Mononuclear cell (primary cell): ENCODE measurements at regions not wholly inside any gene's neighbourhood (a gene's known extent, or its start where the extent isn't known, plus 50 kb on each side); places are given as distances from the start of the nearest gene placed in this dataset.

Source experiments
- H3K27me3 ChIP-seq: 2 replicates; pipeline ENCODE4 v1.6.0; 2011; ENCODE audit warnings: low read length, control low read depth; ENCODE audit not compliant: insufficient read depth
- H3K4me1 ChIP-seq: 2 replicates; pipeline ENCODE4 v1.5.1; 2011; ENCODE audit warnings: mild to moderate bottlenecking, low read length, control low read depth; ENCODE audit not compliant: insufficient read depth
- H3K4me3 ChIP-seq: 2 replicates; pipeline ENCODE4 v1.5.1; 2011; ENCODE audit warnings: mild to moderate bottlenecking, low read length, moderate library complexity
- H3K9me3 ChIP-seq: 2 replicates; pipeline ENCODE4 v1.5.1; 2011; ENCODE audit warnings: low read depth, mild to moderate bottlenecking, control low read depth, low read length

DNA sequence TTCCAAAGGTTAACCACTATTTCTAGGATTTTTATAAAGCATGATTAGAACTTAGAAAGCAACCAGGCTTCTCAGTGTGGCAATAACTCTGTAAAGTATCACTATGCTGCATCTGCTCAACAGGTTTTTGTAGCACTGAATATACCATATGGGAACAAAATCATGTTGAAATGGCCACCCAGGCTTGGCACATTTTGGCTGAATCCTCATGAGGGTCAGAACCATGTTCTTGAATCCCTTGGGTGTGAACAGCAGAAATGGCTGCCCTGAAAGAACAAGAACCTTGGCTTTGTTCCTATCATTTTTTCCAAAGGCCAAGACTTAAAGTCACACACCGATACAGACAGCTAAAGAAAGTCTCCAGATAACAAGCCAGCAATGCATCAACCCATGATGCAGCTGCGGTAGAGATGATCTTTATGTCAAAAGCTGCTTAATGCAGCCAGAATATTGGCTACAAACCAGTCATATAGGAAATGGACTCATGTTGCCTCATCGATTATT is 283.0 kb upstream of the NOX3 start:
- Histone ChIP-seq H3K9me3 (no peaks in the 10 kb centered on the region), H3K4me1 (no peaks in the 10 kb centered on the region), H3K4me3 (no peak overlapping the region), H3K27me3 (no peaks in the 10 kb centered on the region)

DNA sequence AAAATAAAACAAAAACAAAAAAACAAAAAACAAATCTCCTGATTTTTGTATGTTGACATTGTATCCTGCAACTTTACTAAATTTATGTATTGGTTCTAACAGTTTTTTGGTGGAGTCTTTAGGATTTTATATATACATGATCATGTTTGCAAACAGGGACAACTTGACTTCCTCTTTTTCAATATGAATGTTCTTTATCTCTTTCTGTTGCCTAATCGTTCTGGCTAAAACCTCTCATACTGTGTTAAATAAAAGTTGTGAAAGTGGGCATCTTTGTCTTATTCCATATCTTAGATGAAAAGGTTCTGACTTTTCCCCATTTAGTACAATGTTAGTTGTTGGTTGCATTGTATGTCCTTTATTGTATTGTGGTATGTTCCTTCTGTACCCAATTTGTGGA is 261.7 kb upstream of the NOX3 start:
- Histone ChIP-seq H3K9me3 (no peaks in the 10 kb centered on the region), H3K4me3 (no peak overlapping the region), H3K27me3 (no peaks in the 10 kb centered on the region)

DNA sequence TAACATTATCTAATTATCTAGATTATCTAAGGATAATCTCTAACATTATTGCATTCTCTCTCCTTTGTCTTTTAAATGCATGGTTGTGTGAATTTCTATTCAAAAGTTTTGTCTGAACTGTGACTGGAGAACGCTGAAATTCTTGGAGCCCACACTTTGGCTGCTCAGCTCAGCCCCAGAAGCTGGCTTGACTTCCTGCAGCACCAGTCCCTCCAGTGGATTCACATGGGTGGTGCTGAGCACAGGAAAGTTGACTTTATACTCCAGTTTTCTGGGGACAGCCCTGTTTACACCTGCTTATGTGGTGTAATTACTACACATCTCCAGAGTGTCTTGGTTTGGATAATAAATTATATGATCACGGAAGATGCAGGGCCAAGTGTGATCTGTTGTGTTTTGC is 255.1 kb upstream of the NOX3 start:
- no peaks in the 10 kb centered on the region for H3K27me3 ChIP-seq
- H3K9me3 ChIP-seq: no peaks in the 10 kb centered on the region
- no peak overlapping the region for H3K4me3 ChIP-seq
- H3K4me1 ChIP-seq: no peaks in the 10 kb centered on the region

More for the DNA sequence above, 261.7 kb upstream of the NOX3 start:
- H3K4me1 ChIP-seq: no peaks in the 10 kb centered on the region

DNA sequence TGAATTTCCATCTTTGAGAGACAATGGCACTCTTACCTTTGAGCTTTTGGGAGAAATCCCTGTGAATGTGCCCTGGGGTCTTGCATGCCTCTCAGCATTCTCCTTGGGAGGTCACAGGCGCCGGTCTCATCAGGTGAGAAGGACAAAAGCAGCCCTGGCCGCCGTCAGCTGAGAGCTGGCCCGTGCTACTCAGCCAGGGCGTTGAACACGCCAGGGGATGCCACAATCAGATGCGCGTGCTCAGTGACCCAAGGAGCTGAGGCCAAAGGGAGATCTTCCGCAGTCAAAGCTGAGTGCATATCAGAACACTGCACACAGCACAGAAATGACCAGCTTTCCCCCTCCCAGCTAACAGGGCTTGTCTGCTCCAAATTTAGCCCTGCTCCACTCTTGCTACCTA is 253.6 kb upstream of the NOX3 start:
- Histone ChIP-seq H3K27me3 (no peaks in the 10 kb centered on the region), H3K4me1 (no peaks in the 10 kb centered on the region), H3K9me3 (no peaks in the 10 kb centered on the region), H3K4me3 (no peak overlapping the region)

DNA sequence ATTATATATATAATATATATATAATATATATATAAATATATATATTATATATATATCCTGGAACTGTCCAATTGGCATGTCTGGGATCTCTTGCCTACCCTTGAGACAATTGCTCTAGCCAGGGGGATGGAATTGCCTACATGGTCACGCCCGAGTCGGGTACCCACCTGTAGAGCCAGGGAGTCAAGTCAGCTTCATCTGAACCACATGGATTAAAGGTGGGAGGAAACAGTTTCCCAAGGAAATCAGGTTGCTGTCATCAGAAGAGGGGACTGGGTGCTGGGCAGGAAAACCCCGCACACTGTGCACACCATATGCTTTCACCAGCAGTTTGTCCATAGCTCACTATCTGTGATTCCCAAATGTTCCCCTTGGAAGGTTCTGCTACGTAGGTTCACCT is 252.5 kb upstream of the NOX3 start:
- Histone ChIP-seq H3K27me3 (no peaks in the 10 kb centered on the region), H3K4me3 (no peak overlapping the region), H3K9me3 (no peaks in the 10 kb centered on the region), H3K4me1 (no peaks in the 10 kb centered on the region)

DNA sequence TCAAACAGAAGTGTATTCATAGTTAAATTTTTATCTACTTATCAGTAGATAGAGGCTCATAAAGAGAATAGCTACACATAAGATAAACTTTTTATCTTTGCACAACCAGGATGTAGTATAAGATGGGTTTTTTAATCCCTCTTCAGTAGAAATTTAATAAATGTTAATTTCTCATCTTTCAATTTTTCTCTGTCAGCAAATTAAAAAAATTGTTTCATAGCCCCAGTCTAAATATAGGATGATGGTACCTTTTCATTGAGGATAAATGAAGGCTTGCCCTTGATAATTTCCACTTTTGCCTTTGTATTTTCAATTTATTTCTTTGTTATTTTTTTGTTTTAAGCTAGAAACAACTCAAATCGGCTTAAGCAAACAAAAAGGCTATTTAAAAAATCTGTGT is 251.2 kb upstream of the NOX3 start:
- H3K9me3 ChIP-seq: no peaks in the 10 kb centered on the region
- no peak overlapping the region for H3K4me3 ChIP-seq
- no peaks in the 10 kb centered on the region for H3K4me1 ChIP-seq
- no peaks in the 10 kb centered on the region for H3K27me3 ChIP-seq

DNA sequence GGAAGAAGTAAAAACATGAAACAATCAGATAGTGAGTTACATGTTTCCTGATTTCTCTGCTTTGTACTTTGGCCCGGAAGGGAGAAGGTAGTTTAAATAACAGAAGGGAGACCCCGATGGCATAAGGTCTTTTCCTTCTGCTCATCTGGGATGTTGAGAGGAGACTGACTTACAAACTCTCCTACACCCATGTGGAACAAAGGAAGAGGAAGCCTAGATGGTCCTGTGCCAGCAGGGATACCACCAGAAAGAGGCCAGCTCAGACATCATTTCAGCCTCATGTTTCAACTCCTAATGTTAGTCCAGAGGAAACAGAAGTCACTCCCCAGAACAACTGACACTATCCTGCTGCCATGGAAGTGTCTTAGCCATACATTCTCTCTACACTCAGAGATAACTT is 250.7 kb upstream of the NOX3 start:
- H3K4me1 ChIP-seq: no peaks in the 10 kb centered on the region
- H3K9me3 ChIP-seq: no peaks in the 10 kb centered on the region

DNA sequence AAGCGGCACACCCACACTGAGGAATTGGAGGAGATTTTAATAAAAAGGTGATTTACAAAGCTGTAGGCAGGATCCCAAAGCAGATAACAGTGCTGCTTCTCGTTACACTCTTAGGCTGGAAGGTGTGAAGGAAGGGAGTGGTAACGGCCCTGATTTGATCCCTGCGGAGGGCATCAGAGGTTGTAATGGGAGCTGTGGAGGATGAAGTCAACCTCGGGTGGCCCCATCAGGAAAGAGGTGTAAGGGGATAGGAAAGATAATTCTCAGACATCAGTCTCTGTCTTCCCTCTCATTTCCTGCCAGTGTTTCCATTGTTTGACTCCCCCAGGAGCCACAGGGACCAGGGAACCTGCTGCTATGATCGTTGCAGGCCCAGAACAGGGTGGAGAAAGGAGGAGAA is 245.7 kb upstream of the NOX3 start:
- Histone ChIP-seq H3K27me3 (no peaks in the 10 kb centered on the region), H3K4me3 (no peak overlapping the region), H3K4me1 (no peaks in the 10 kb centered on the region), H3K9me3 (no peaks in the 10 kb centered on the region)

More for the DNA sequence above, 250.7 kb upstream of the NOX3 start:
- no peak overlapping the region for H3K4me3 ChIP-seq
- no peaks in the 10 kb centered on the region for H3K27me3 ChIP-seq

DNA sequence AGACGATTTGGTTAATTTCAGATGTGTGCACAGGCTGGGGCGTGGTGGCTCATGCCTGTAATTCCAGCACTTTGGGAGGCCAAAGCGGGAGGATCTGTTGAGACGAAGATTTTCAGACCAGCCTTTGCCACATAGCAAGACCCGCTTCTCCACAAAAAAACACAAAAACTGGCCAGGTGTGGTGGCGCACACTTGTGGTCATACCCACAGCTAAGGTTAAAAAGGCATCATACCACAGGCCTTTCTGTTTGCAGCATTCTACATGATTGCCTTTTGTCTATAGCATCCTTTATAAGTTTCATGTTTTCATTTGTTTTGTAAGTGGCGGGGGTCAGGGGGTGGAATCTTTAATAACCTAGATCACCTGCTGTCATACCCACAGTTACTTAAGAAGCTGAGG is 239.9 kb upstream of the NOX3 start:
- Histone ChIP-seq H3K4me1 (no peaks in the 10 kb centered on the region), H3K4me3 (no peak overlapping the region), H3K9me3 (no peaks in the 10 kb centered on the region), H3K27me3 (no peaks in the 10 kb centered on the region)

DNA sequence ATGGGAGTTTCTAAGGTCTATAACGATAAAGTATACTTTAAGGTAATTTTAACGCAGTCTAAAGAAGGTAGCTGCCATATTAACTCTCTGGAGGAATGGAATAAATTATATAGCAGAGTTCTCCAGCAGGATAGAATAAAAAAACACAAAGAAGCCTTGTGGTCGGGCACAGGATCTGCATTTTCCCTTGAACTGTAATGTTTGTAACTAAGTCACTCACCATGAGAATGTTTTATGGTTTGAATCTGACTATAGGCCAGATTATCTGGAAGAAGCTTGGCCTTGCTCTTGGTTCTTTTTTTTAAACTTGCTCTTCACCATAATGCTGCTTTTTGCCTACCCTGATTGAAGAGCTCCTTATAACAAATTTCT is 238.8 kb upstream of the NOX3 start:
- no peaks in the 10 kb centered on the region for H3K4me1 ChIP-seq
- no peaks in the 10 kb centered on the region for H3K9me3 ChIP-seq
- H3K27me3 ChIP-seq: no peaks in the 10 kb centered on the region
- no peak overlapping the region for H3K4me3 ChIP-seq

DNA sequence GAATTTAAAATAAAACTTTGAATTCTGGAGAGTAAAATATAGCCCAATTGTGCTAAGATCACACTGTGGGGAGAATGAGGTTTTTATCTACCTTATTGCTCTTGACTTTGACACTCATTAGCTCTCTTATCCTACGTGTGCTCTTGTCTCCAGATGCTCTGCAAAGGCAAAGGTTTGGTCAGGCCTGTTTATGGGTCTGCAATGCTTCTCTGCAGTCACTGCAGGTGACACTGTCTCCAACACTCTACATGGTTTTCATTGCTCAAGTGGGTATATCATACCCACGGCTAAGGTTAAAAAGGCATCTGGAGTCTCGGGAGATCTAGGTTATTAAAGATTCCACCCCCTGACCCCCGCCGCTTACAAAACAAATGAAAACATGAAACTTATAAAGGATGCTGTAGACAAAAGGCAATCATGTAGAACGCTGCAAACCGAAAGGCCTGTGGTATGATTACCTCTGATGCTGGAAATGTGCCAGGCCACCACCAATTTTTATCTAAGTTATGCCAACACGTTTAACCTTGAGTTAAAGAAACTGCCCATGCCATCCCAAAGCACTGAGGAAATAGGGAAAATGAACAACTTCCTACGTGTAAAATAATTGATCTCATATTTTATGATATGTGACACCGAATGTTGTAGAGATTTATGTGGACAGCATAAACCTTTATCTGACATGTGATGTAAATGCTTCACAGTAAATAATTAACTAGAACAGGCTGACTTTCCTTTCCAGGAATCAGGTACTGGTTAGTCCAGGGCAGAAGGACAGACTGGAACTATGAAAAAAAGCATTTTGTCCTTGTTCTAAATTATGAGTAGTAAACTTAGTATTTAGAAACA is 238.2 kb upstream of the NOX3 start:
- no peak overlapping the region for H3K4me3 ChIP-seq
- H3K4me1 ChIP-seq: no peaks in the 10 kb centered on the region
- no peaks in the 10 kb centered on the region for H3K9me3 ChIP-seq
- no peaks in the 10 kb centered on the region for H3K27me3 ChIP-seq

DNA sequence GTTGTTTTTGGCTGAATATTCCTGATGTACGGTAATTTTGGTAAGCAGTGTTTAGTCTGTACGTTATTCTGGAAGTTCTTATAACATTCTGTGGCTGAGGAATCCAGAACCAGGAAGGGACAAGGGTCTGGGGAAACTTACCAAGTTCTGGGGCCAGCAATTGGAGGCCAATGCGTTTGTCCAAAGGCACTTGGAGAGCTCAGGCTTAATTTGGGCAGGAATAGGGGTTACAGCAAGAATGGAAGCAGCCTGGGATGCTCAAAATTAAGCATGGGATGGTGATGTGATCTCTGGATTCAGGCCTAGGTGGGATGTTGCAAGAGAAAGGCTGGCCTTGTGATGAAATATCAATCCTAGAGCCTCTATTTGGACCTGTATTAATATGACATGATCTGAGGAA is 235.2 kb upstream of the NOX3 start:
- H3K9me3 ChIP-seq: no peaks in the 10 kb centered on the region
- H3K4me3 ChIP-seq: no peak overlapping the region

DNA sequence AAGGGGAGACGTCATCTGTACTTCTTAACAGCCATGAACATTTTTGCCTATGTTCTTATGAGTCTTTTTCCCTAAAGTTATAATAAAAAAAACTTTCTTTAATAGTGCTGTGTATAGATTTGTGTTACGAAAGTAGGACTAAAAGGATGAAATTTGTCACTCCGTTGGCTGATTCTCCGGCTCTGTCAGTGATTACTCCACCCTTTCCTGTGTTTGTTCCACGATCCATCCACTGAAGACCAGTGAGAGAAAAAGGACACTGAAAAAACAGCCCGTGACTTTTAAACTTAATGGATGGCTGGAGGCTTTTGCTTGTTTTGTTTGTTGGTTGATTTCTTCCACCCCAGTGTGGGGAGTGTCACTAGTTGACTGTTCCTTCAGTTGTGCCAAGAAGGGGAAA is 232.0 kb upstream of the NOX3 start:
- Histone ChIP-seq H3K27me3 (no peaks in the 10 kb centered on the region), H3K4me1 (no peaks in the 10 kb centered on the region), H3K4me3 (no peak overlapping the region), H3K9me3 (no peaks in the 10 kb centered on the region)

More for the DNA sequence above, 235.2 kb upstream of the NOX3 start:
- Histone ChIP-seq H3K4me1 (no peaks in the 10 kb centered on the region), H3K27me3 (no peaks in the 10 kb centered on the region)

DNA sequence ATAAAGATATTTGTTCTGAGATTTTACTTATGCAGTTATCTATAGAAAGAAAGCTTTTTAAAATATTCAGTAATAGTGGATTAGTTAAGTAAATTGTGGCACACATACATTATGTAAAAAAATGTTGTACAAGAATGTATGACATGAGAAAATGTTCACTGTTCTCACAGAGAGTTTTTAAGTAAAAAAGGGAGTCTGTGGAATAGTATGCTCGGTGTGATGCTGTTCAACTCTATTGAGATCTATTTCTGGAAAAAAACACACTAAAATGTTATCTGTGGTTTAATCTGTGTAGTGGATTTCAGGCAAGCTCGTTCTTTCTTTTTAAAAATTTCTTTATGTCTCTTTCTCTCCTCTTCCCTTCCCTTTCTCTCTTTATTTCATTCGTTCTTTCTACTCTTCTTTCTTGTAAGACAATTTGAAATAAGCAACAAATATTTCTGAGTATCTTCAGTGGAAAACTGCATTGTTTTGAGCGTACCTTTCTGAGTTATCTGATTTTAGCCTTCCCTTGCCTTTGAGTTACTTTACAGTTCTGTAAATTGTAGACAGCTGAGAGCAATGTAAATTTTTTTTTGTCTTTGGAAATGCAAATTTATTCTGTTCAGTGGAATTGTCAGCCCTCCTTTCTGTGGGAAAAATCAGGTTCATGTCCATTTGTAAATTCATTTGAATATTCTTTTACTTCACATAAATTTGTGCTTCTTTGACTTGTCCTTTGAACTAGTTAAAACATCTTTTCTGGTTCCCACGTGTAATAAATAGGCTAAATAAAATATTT is 229.0 kb upstream of the NOX3 start:
- no peaks in the 10 kb centered on the region for H3K9me3 ChIP-seq
- H3K4me1 ChIP-seq: no peaks in the 10 kb centered on the region
- no peak overlapping the region for H3K4me3 ChIP-seq
- no peaks in the 10 kb centered on the region for H3K27me3 ChIP-seq

DNA sequence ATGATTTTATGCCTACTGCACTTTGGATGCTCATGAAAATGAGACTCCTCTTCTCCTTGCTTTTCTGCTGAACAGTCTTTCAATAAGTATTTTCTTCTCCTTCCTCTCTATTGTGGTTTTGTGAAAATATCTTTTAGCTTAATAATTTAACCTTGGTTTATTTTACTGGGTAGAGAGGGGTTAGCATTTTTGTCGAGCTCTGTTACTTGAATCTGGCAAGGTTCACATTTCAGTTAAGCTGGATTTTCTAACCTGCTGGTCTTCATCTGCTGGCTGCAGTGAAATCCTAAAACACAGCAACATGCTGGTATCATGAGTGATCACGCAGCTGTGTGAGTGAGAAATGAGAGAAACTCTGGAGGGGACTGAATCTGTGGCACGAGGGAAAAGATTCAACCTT is 222.7 kb upstream of the NOX3 start:
- H3K27me3 ChIP-seq: no peaks in the 10 kb centered on the region
- H3K4me1 ChIP-seq: no peaks in the 10 kb centered on the region
- no peaks in the 10 kb centered on the region for H3K9me3 ChIP-seq
- H3K4me3 ChIP-seq: no peak overlapping the region
